ENCODE measurements at regions not wholly inside any gene's neighbourhood (a gene's known extent, or its start where the extent isn't known, plus 50 kb on each side); places are given as distances from the start of the nearest gene placed in this dataset.
A peak's percentile ranks its signal among the peaks of the same experiment; 100 is the strongest.
"Not testable (repeated sequence)": the region's sequence is repeated elsewhere in the genome, so short reads cannot be mapped to it uniquely, and the experiment has no call there.

GRCh38 chr2:63696496-63696895, 107.7 kb downstream of the MDH1 start:
- DNase-seq = no peak

GRCh38 chr2:63697160-63697559, 108.4 kb downstream of the MDH1 start:
- DNase-seq = no peak

- peak; percentile 28 for DNase-seq
Measured at GRCh38 chr2:63698786-63699548, 110.2 kb downstream of the MDH1 start.

GRCh38 chr2:63699549-63699839, 110.7 kb downstream of the MDH1 start:
- no peak for DNase-seq

GRCh38 chr2:63700271-63700670, 111.5 kb downstream of the MDH1 start:
- no peak for DNase-seq

- DNase-seq = no peak
Measured at GRCh38 chr2:63701406-63701805, 112.6 kb downstream of the MDH1 start.

GRCh38 chr2:63706084-63706483, 117.3 kb downstream of the MDH1 start:
- not testable (repeated sequence) for DNase-seq

GRCh38 chr2:63710732-63711131, 122.0 kb downstream of the MDH1 start:
- no peak for DNase-seq

- DNase-seq = no peak
Measured at GRCh38 chr2:63712748-63713147, 124.0 kb downstream of the MDH1 start.

GRCh38 chr2:63716146-63716545, 125.5 kb upstream of the UGP2 start:
- DNase-seq = no peak

- DNase-seq = no peak
Measured at GRCh38 chr2:63719052-63719451, 122.6 kb upstream of the UGP2 start.

- DNase-seq = peak; percentile 78
Measured at GRCh38 chr2:63721082-63721424, 120.6 kb upstream of the UGP2 start.

GRCh38 chr2:63722284-63722683, 119.4 kb upstream of the UGP2 start:
- not testable (repeated sequence) for DNase-seq

GRCh38 chr2:63723709-63724108, 118.0 kb upstream of the UGP2 start:
- DNase-seq = no peak

GRCh38 chr2:63725212-63725611, 116.5 kb upstream of the UGP2 start:
- not testable (repeated sequence) for DNase-seq

- no peak for DNase-seq
Measured at GRCh38 chr2:63729362-63729761, 112.3 kb upstream of the UGP2 start.

- DNase-seq = no peak
Measured at GRCh38 chr2:63729831-63730230, 111.9 kb upstream of the UGP2 start.

- DNase-seq = no peak
Measured at GRCh38 chr2:63734510-63734909, 107.2 kb upstream of the UGP2 start.

- DNase-seq = no peak
Measured at GRCh38 chr2:63735263-63735662, 106.4 kb upstream of the UGP2 start.

- no peak for DNase-seq
Measured at GRCh38 chr2:63735931-63736330, 105.8 kb upstream of the UGP2 start.

GRCh38 chr2:63736354-63736753, 105.3 kb upstream of the UGP2 start:
- no peak for DNase-seq

- no peak for DNase-seq
Measured at GRCh38 chr2:63737081-63737751, 104.5 kb upstream of the UGP2 start.

- DNase-seq = no peak
Measured at GRCh38 chr2:63738019-63738418, 103.7 kb upstream of the UGP2 start.

GRCh38 chr2:63739180-63739579, 102.5 kb upstream of the UGP2 start:
- not testable (repeated sequence) for DNase-seq

GRCh38 chr2:63740020-63740419, 101.7 kb upstream of the UGP2 start:
- DNase-seq = no peak
